ENCODE measurements at regions not wholly inside any gene's neighbourhood (a gene's known extent, or its start where the extent isn't known, plus 50 kb on each side); places are given as distances from the start of the nearest gene placed in this dataset.

DNA sequence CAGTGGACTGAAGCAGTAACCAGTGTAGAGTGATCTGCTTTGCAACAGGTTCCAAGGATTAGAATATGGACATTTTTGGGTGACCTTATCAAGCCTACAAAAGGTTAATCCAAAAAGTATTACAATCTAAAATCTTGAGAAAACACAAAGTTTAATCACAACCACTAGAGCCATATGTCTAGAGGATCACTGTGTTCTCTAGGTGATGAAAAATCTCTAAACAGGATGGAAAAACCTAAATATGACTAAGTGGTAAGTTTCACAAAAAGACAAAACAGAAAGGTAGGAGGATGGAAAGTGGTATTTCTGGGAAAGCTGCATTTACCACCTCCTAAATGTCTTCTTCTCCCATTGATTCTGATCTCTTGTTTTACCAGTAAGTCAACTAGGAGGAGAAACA is 411.1 kb upstream of the CXADR start:
- TF ChIP-seq, protein P1, sequence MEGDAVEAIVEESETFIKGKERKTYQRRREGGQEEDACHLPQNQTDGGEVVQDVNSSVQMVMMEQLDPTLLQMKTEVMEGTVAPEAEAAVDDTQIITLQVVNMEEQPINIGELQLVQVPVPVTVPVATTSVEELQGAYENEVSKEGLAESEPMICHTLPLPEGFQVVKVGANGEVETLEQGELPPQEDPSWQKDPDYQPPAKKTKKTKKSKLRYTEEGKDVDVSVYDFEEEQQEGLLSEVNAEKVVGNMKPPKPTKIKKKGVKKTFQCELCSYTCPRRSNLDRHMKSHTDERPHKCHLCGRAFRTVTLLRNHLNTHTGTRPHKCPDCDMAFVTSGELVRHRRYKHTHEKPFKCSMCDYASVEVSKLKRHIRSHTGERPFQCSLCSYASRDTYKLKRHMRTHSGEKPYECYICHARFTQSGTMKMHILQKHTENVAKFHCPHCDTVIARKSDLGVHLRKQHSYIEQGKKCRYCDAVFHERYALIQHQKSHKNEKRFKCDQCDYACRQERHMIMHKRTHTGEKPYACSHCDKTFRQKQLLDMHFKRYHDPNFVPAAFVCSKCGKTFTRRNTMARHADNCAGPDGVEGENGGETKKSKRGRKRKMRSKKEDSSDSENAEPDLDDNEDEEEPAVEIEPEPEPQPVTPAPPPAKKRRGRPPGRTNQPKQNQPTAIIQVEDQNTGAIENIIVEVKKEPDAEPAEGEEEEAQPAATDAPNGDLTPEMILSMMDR (IDR thresholded peaks at IDR 0.05): no peak
- no peak for TF ChIP-seq POLR2A (IDR thresholded peaks at IDR 0.05)
